ENCODE measurements at regions not wholly inside any gene's neighbourhood (a gene's known extent, or its start where the extent isn't known, plus 50 kb on each side); places are given as distances from the start of the nearest gene placed in this dataset.

DNA sequence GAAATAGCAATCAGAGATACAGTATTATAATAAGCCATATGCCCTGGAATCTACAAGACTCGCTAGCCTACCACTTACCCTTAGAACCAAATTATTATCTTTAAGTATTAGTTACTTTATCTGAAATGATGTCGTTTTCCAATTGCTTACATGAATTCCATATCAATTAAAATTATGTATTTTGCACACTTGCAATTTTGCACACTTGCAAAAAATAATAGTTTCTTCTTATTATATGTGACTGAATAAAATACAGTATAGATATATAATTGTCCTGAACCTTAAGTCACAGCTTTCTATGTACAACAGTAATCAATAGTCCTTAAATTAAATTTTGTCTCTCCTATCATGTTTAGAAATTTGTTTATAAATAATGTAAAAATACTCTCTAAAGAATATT is 2095.1 kb downstream of the NCAM2 start:
- no peaks in the 10 kb centered on the region for H3K36me3 ChIP-seq (ENCODE audit: insufficient read depth, low read length)
- H3K27ac Mint-ChIP-seq, result no peak overlapping the region

DNA sequence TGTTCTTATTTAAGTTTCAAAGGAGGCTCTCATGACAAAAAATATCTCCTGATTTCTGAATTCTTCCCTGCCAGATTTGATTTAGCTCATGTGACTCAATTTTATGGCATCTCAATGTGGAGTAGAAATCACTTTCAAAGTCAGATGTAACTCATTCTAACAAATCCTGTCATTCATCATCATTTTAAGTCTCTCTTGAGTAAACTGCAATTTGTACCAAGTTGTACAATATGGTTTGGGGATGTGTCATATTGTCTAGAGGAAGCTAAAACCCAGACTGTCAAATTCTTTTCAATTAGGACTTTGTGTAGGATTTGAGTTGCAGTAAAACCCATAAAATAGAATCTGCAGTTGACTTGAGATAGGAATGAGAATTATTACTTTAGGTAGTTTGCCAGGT is 2101.0 kb downstream of the NCAM2 start:
- intact Hi-C loops (cut with DNase I, micrococcal nuclease), result no loop called here
- no peaks in the 10 kb centered on the region for H3K4me1 Mint-ChIP-seq (ENCODE audit: low read depth)
- TF ChIP-seq, protein P1, sequence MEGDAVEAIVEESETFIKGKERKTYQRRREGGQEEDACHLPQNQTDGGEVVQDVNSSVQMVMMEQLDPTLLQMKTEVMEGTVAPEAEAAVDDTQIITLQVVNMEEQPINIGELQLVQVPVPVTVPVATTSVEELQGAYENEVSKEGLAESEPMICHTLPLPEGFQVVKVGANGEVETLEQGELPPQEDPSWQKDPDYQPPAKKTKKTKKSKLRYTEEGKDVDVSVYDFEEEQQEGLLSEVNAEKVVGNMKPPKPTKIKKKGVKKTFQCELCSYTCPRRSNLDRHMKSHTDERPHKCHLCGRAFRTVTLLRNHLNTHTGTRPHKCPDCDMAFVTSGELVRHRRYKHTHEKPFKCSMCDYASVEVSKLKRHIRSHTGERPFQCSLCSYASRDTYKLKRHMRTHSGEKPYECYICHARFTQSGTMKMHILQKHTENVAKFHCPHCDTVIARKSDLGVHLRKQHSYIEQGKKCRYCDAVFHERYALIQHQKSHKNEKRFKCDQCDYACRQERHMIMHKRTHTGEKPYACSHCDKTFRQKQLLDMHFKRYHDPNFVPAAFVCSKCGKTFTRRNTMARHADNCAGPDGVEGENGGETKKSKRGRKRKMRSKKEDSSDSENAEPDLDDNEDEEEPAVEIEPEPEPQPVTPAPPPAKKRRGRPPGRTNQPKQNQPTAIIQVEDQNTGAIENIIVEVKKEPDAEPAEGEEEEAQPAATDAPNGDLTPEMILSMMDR (IDR thresholded peaks at IDR 0.05), result no peak
- Histone ChIP-seq H3K4me1 (ENCODE audit: insufficient read depth, low read length) (no peaks in the 10 kb centered on the region), H3K4me3 (ENCODE audit: low read length) (no peak overlapping the region), H3K27me3 (ENCODE audit: control insufficient read depth in 1 of 2, insufficient read depth in 2 of 2, low read length in 2 of 2) (no peaks in the 10 kb centered on the region), H3K36me3 (ENCODE audit: insufficient read depth, low read length) (no peaks in the 10 kb centered on the region), H3K9me3 (ENCODE audit: control insufficient read depth in 1 of 2, insufficient read depth in 1 of 2, low read length in 2 of 2) (peaks cover 0 to 5% of the 10 kb centered on the region in 2 experiments), H3K27ac (ENCODE audit: low read depth in 1 of 2, low read length in 2 of 2) (no peak overlapping the region)
- no peak overlapping the region for H3K4me3 Mint-ChIP-seq
- ATAC-seq (ENCODE audit: poor library complexity), result no peak
- DNase-seq, result no peak
- peaks cover 16% of the 10 kb centered on the region for H3K9me3 Mint-ChIP-seq
- H3K27me3 Mint-ChIP-seq, result no peaks in the 10 kb centered on the region
- no peak overlapping the region for H3K27ac Mint-ChIP-seq
- ChIA-PET CTCF (no interaction called here), POLR2A (no interaction called here)
- H3K36me3 Mint-ChIP-seq (ENCODE audit: low read depth), result no peaks in the 10 kb centered on the region

More for the DNA sequence above, 2095.1 kb downstream of the NCAM2 start:
- no peak for DNase-seq
- Histone ChIP-seq H3K4me3 (ENCODE audit: low read length) (no peak overlapping the region), H3K4me1 (ENCODE audit: insufficient read depth, low read length) (no peaks in the 10 kb centered on the region), H3K27me3 (ENCODE audit: control insufficient read depth in 1 of 2, insufficient read depth in 2 of 2, low read length in 2 of 2) (no peaks in the 10 kb centered on the region), H3K9me3 (ENCODE audit: control insufficient read depth in 1 of 2, insufficient read depth in 1 of 2, low read length in 2 of 2) (peaks cover 0 to 4% of the 10 kb centered on the region in 2 experiments), H3K27ac (ENCODE audit: low read depth in 1 of 2, low read length in 2 of 2) (no peak overlapping the region)
- Mint-ChIP-seq H3K4me3 (no peak overlapping the region), H3K27me3 (no peaks in the 10 kb centered on the region), H3K36me3 (ENCODE audit: low read depth) (no peaks in the 10 kb centered on the region), H3K9me3 (peaks cover 5% of the 10 kb centered on the region), H3K4me1 (ENCODE audit: low read depth) (no peaks in the 10 kb centered on the region)
- CTCF ChIA-PET, result no interaction called here
- POLR2A ChIA-PET, result no interaction called here
- intact Hi-C loops (cut with DNase I, micrococcal nuclease), result no loop called here
- TF ChIP-seq, protein P1 (IDR thresholded peaks at IDR 0.05), result no peak
- no peak for ATAC-seq (ENCODE audit: poor library complexity)

DNA sequence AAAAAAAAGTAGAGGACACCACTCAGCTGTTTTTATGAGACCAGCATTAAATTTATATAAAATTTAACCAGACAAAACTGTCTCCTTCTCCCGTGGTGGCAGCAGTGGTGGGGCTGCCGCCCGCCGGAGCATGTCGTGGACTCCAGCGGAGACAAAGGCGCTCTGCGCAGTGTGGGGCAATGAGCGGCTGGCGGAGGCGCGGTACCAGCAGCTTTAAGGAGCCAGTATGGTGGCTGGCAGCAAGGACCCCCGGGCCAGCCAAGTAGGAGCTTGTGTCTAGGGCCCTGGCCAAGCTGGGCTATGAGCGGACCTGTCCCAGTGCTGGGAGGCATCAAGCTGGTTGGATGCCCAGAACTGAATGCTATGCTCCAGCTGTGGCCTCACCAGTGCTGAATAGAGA is 2102.9 kb downstream of the NCAM2 start:
- H3K4me1 ChIP-seq (ENCODE audit: insufficient read depth, low read length), result no peaks in the 10 kb centered on the region
- no peak overlapping the region for H3K4me3 ChIP-seq (ENCODE audit: low read length)
- ChIA-PET CTCF (no interaction called here), POLR2A (no interaction called here)
- no peak overlapping the region for H3K27ac ChIP-seq (ENCODE audit: low read depth in 1 of 2, low read length in 2 of 2)
- H3K36me3 ChIP-seq (ENCODE audit: insufficient read depth, low read length), result no peaks in the 10 kb centered on the region
- DNase-seq (no peak), ATAC-seq (ENCODE audit: poor library complexity) (no peak)
- Mint-ChIP-seq H3K9me3 (peaks cover 15% of the 10 kb centered on the region), H3K27ac (no peak overlapping the region), H3K4me3 (no peak overlapping the region), H3K27me3 (no peaks in the 10 kb centered on the region), H3K36me3 (ENCODE audit: low read depth) (no peaks in the 10 kb centered on the region), H3K4me1 (ENCODE audit: low read depth) (no peaks in the 10 kb centered on the region)
- no peaks in the 10 kb centered on the region for H3K27me3 ChIP-seq (ENCODE audit: control insufficient read depth in 1 of 2, insufficient read depth in 2 of 2, low read length in 2 of 2)
- peaks cover 0 to 5% of the 10 kb centered on the region in 2 experiments for H3K9me3 ChIP-seq (ENCODE audit: control insufficient read depth in 1 of 2, insufficient read depth in 1 of 2, low read length in 2 of 2)
- TF ChIP-seq, protein P1 (IDR thresholded peaks at IDR 0.05), result no peak
- intact Hi-C loops (cut with DNase I, micrococcal nuclease), result no loop called here

All from CD4-positive, alpha-beta T cell (primary cell).